ENCODE measurements at regions not wholly inside any gene's neighbourhood (a gene's known extent, or its start where the extent isn't known, plus 50 kb on each side); places are given as distances from the start of the nearest gene placed in this dataset.
"Not testable (repeated sequence)": the region's sequence is repeated elsewhere in the genome, so short reads cannot be mapped to it uniquely, and the experiment has no call there.

DNA sequence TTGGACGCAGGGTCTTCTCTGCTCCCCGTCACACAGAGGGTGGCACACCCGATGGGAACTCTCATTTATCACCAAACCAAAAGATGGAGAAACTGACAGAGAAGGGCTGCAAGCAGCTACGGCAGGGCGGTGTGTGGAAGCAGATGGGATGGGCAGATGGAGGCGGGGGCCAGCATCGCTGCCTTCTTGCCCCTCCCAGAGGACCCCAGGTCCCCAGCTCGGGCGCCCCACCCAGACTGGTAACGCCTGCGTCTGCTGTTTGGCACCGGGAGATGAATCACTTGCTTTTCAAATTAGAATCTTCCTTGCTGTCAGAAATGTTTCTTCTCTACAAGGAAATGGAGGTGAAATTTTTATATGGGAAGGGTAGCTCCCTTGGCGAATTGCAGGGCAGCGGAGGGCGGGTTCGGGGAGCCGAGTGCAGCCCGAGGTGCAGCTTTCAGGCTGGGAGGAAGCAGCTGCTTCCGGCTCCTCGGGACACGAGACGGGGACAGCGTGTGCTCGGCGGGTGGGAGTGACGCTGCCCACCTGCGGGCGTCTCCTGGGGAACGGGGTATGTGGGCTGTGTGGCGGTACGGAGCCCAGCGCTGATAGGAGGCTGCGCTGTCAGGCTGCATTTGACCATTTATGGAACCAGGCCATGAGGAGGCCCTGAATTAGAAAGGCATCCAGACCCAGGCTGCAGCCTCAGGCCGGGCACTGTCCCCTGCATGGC is 4440.3 kb upstream of the TPTE start:
- TF ChIP-seq CTCF (conservative IDR thresholded peaks at IDR 0.05); EZH2 (IDR thresholded peaks at IDR 0.05; ENCODE audit: low read depth): not testable (repeated sequence)

Measured in PC-9 (cell line).